ENCODE measurements at regions not wholly inside any gene's neighbourhood (a gene's known extent, or its start where the extent isn't known, plus 50 kb on each side); places are given as distances from the start of the nearest gene placed in this dataset.

DNA sequence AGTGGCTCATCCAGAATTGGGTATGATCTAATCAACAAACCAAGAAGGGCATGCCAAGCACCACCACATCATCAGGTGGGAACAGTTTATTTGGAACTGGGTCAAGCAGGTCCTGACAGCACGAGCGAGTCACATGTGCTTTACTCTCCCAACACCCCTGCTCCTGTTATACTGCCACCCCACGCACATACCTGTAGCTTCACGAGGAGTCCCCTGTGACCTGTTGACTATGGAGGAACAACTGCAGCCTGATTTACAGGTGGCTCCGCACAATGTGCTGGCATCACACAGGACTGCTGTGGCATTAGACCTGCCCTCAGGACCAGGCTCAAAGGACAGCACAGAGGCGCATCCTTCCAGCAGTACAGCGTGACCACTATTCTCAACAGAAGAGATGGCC is 70.8 kb upstream of the LRRN2 start:
- TF ChIP-seq POLR2A (IDR thresholded peaks at IDR 0.05; ENCODE audit: low read depth, low read length) = no peak
- TF ChIP-seq TAF1 (IDR thresholded peaks at IDR 0.05; ENCODE audit: borderline replicate concordance, low read depth, low read length) = no peak

All from GM12892 (cell line).